Pulmonary artery endothelial cell (primary cell): ENCODE measurements at regions not wholly inside any gene's neighbourhood (a gene's known extent, or its start where the extent isn't known, plus 50 kb on each side); places are given as distances from the start of the nearest gene placed in this dataset.

Experiments used
- DNase-seq: peaks from one replicate; pipeline ENCODE4 v3.0.0-alpha.2; 2011; ENCODE audit warnings: low read depth, low spot score

DNA sequence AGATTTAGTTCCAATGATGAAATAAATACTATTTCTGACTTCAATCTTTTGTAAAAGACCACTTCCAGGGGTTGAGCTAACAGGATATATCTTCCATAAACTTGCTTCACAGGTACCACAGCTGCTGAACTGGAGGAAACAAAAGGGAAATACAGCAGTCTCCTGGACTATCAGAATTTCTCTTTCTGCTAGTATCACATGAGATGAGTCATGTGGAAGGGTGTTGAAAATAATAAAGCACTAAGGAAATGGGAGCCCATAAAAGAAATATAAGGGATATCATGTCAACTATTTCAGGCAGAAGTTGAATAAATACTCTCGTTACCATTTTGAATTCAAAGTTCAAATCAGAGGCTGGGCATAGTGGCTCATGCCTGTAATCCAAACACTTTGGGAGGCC is 250.3 kb upstream of the NFE2L3 start:
- DNase-seq: no peak

DNA sequence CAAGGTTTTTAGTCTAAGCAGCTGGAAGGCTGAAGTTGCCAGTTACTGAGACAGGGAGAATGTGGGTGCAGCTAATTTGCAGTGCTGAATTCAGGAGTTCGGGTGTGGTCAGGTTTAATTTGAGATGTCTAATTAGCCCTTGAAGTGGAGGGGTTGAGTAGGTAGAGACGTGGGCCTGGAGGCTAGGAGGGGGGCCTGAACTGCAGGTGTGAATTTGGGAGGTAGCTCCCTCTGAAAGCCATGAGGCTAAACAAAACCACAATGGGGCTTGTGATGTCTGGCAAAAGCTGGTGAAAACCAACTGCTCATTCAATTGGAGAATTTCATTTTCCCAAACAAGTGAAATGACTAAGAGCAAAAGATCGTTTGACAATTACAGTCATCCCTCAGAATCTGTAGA is 246.0 kb upstream of the NFE2L3 start:
- DNase-seq: no peak

DNA sequence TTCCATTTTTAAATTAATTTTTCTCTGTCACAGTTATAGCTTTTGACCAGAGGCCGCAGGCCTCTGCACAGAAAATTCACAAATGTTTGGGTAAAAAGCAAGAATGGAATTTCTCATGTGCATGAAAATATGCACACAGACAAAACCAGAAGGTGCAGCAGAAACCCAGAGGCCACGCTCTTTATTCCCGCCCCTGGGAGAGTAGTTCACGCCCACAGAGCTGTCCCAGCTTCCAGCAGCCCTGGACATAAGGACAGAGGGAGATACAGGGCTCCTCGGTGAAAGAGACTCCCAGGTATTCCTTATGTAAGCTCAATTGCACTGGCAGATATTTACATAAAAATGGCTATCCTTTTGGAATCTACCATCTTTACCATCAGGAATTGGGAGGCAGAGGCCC is 245.2 kb upstream of the NFE2L3 start:
- no peak for DNase-seq

DNA sequence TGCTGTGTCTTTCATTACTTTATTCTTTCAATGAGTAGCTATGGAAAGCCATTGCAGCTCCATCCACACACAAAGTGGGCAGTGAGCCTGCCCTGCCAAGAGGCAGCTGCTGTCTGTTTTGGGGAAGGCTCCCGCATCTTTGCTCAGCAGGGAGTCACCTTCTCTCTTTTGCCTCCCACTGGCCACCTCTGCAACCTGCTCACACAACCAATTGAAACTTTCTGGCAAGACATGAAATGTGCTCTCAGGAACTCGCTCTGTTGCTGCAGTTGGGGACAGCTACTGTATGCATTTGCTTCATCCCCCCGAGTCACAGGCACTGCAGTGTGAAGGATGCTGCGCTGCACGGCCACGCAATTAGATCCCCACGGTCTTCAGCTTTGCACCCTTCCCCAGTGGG is 244.8 kb upstream of the NFE2L3 start:
- no peak for DNase-seq

DNA sequence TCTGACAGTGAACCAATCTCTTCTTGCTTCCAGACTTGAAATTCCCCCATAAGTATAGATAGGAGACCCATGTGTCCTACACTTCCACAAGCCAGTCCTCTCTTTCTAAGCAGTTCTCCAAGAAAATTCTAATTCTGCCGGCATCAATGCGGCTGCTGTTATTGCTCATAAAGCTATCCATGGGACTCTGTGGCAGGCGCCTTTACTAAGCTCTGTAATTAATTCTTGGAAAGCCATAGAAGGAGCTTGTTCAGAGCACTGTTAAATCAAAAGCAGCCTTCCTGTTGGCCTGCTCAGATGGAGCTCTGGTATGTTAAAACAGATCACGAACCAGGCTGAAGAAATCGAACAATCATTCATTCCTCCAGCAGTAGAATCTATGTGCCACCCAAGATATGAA is 244.3 kb upstream of the NFE2L3 start:
- DNase-seq: no peak

DNA sequence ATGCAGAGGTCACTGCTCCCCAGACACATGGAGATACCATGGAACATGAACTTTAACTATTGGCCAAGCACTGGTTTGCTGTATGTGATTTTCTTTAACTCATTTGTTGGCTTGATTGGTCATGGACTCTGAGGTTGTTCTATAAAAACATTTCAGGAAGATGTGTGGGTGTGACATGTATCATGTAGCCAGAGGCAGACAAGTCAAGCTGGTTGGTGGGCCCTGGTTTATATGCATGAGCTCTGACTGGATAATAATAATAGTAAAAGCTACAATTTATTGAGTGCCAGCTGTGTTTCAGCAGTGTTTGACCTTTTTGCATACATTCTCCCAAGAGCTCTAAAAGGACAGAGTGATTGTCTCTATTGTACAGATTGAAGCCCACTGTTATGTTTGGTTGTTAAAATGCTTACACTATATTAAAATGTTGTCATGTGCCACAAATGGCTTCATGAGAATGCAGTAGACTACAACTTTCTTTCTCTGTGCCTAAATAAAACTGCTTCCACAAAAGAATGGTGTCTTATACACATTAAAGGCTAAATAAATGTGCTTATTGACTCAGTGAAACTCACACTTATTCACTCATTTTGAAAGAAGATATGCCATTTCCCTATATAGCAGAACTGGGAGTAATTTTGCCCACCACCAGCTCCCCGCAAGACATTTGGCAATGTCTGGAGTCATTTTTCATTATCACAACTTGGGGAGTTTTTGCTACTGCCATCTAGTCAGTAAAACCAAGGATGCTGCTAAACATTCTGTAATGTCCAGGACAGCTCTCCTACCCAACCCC is 243.6 kb upstream of the NFE2L3 start:
- DNase-seq: no peak

DNA sequence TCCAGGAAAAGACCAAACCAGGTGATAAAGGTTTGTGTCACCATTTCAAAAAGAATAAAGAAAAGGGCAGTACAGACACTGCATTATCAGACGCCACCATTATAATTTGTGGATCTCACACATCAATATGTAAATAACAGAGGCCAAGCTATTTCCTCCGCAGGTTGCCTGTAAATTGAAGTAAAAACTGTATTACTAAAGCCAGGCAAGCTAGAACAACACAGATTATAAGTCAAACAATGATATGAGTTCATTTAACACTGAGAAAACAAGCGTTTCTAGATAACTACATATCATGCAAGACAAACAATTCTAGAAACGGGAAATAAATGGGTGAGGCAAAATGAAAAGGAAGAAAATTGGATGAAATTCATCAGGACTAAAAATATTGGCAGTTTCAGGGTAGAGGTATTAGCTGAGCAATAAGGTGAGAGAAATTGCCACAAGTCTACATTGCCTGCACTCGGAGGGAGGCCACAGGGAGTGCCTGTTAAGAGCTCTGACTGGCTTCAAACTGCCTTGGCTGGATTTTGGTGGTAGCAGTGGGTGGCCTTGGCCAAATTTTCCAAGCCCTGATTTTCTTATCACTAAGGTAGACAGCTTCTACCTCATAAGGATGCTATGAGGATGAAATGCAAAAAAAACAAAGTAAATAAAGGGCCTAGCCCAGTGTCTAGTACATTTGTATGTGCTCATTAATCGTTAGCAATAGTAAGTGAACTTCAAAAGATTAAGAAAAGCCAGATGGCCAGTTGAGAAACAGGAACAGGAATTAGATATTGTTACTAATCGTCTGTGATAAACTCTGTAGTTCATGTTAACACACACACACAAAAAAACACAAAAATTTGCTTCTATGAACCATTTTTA is 240.0 kb upstream of the NFE2L3 start:
- no peak for DNase-seq

DNA sequence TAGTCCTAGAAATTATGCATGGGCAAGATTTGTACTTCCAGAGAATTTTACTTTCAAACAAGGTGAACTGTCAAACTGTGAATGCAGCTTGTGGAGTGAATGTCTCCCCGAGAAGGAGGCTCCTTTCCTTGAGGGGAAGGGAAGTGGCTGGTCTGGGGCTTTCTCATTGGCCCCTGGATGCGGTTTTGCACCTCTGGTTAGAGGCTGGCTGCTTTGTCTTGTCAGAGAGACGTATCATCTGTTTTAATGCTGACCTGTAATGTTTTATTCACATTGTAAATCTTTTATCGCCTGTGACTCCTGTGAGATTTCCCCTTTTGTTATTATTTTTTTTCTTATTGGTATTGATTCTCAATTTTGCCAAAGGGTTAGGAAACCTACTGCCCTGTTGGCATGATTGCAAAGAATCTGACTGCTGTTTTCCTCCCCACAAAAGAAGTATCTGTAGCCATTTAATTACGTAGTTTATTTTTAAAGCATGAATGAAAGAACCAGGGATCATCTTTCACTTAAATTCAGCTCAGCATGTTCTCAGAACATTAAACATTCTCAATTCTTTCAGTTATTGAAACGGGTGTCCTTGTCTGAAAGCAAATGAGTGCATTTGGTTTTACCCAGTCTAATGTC is 238.3 kb upstream of the NFE2L3 start:
- no peak for DNase-seq

DNA sequence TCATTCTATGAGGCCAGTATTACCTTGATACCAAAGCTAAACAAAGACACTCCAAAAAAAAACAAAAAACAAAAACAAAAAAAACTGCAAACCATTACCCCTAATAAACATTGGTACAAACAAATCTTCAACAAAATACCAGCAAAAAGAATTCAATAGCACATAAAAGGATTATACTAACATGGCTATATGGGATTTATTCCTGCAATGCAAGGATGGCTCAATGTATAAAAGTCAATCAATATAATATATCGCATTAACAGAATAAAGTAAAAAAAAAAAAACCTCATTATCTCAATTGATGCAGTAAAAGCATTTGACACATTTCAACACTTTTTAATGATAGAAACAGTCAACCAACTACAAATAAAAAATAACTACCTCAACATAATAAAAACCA is 233.3 kb upstream of the NFE2L3 start:
- no peak for DNase-seq

DNA sequence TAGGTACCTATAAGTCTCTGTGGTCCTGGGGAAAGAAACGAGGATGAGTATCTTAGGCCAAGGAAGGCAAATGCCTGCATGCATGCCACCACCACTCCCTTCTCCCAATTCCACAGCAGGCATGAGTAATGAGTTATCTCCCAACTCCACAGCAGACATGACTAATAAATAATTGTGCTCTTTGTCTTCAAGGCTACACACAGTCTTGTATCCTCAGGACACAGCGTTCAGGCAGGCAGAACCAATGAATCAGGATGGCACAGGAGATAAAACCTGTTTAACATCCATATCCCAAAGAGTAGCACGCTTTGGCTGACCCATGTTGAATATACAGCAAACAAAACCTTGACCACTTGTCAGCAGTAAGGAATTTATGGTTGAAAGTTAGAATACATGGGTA is 229.7 kb upstream of the NFE2L3 start:
- DNase-seq: no peak

DNA sequence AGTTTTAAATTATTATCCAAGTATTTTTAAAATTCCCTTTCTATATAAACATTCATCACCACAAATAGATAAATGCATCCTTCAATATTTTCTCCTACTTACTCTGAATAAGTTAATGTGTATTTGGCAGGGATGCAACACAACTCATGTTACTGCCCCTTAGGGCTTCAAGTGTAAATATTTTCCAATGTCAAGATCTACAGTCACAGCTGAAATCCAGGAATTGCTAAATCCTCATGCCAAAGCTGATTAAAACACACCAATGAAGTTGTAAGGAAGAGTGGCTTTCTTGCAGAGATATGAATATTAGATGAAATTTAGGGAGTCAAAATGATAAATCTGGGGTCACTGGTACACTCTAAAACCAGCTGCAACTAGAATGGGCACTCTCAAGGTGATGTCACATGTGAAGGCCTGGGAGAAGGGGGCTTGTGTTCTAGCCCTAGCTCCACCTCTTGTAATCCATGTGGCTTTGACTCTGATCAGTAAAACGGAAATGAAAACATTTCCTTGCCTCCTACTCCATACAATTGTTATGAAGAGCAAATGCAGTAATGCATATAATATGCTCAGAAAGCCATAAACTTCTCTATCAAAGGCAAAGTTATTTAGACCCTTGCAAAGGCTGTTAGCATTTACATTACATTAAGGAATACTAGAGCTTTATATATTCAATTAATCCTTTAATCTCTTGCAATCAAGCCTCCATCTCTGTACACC is 228.1 kb upstream of the NFE2L3 start:
- no peak for DNase-seq

DNA sequence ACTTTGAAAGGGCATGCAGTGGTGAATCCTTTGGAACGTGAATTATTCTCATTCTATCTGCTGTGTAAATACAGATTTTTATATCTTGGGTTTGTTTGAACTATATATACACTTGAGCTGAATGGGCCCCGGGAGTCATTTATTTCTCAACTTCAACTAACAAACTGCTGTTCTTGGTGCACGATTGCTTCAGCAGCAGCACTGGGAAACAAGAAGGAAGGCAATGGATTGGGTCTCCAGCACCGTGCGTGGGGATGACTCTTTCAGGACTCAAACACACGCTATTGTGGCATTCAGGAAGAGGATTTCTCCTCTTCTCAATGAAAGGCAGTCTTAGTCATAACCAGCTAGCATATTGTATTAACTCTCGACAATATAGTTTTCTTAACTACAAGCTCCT is 226.0 kb upstream of the NFE2L3 start:
- DNase-seq: peak; percentile 15

DNA sequence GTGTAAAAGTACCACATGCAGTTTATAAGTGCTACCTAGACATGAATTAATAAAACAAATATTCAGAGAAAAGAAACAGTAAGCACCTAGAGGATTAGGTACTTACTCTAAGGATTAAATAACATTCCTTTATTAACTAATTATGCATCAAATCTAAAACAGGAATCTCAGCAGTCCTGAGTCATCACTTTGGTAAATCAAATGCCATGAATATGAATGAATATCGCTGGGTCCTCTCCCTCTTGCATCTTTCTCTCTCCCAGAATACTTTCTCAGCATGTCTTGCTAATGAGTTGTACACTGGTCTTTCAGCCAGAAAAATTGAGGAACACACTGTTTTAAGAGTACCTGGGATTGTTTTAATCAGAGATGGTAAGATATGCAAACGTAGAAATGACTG is 225.5 kb upstream of the NFE2L3 start:
- no peak for DNase-seq

DNA sequence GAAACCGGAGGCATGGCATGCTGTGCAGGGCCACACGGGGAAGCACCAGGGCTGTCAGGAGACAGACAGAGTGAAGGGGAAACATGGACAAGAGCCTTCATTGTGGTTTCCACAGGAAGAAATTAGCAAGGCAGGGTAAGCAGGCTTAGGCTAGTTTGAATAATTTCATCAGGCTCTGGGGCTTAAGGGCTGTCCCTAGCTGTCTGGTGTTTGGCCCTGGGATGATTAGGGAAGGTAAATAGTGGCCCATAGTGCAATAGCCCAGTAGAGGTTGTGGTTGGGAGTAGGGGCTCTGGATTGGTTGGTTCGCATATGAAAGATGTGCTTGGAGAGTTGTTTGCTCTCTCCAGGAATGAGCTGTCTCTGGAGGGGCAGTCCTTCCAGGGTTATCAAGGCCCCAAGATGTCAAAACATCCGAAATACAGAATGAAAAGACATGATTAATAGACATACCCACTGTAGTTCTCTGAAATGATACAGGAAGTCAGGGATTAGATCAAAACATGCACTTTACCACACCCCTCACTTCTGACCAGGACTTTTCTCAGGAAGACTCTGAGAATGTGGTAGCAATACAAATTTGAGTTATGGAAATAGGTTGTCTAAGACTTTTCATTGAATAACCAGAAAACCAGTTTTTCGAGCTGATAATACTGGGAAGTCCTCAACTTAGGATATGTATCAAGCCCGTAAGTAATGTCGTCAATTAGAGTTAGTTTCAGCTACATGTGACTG is 224.9 kb upstream of the NFE2L3 start:
- no peak for DNase-seq

DNA sequence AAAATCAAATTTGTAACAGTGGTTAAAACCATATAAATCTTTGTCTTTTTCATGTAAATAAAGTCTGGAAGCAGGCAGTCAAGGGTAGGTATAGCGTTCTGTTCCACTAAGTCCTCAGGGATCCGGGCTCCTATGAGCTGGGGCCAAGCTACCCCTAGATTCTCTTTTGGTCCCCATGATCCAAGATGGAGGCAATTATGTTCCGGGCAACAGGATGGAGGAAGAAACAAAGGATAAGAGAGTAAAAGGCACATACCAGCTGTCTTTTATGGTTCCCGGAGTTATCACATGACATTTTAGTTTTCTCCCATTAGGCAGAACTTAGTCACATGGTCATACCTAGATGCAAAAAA is 224.4 kb upstream of the NFE2L3 start:
- no peak for DNase-seq

DNA sequence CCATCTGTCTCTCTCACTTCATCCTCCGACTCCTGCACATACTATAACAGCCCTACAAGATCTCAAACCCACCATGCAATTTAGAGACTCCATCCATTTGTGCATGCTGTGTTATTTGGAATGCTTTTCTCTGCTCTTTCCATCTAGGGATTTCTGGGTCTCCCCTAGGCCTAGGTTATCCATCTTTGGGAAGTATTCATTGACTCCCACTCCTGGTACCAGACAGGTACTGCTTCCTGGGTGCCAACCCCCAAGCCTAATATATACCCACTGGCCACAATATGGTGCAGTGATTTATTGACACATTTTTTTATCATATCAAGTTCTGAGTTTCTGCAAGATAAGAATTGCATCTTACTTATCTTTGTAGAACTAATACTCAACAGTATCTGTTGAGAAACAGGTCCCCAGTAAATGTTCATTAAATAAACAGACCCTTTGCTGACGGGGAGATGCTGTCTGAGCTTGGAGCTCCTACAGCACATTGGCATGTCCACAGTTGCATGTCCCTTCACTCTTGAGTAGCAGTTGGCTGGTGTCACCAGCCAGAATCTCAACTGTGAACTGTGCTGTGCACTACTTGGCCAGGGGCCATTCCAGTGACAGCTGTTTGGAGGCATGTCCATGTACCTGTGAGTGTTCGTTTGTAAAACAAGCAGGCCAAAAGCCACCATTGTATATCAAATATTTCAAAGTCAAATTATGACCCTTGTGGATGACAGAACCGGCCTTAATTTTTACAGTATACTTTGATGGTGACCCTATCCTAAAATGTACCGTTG is 223.3 kb upstream of the NFE2L3 start:
- no peak for DNase-seq

DNA sequence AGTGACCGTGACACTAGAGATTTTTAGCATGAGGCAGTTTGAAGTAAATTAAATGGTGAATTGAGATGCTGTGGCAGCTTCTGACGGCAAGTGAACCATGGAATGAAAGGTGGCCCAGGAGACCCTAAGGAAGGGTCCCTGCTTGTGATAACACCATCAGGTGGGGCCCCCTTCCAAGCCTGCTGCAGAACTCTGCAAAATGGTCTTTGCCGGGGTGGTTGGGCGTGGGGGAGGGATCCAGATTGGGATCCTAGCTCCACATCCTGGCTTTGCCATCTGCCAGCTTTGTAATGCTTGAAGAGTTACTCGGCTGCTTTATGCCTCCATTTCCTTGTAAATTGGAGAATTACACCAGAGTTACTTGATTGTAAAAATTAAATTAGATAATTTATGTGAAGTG is 222.6 kb upstream of the NFE2L3 start:
- no peak for DNase-seq

DNA sequence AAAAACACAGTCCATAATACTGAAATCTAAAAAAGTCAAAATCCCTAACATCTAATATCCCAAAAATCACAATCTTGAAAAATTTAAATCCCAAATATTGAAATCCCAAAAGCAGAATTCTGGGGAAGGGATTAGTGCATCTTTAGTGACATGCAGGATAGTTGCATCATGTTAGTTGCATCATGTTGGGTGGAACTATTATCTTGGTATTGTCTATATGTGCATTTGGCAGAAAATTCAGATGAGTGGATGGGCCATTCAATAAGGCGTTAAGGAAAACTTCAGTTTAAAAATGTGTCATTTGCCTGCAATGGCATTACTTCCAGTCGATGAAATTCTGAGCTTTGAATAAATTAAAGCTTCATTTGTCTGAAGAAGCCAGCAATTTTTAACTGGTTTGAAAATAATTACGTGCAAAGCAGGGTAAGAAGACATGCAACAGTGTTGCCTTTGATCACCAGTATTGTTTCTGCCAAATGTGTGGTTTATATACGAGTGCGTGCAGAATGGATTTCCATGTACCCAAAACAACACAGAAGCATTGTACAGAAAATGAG is 221.4 kb upstream of the NFE2L3 start:
- DNase-seq: no peak

DNA sequence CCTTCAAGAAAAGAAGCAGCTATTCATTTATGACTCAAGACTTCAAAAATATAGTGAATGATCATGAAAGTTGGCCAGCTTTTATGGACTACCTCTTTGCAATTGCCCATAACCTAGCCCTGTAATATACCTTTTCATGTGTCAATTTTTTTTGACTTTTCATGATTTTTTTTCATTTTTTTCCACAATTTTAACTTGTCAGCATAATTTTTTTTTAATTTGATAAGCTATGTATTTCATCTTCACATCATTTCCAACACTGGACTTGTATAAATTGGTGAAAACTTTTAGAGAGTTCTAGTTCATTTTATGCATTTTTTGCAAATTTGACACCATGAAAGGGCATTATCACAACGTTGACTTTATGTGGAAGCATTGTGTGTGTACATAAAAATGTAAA is 220.8 kb upstream of the NFE2L3 start:
- no peak for DNase-seq

DNA sequence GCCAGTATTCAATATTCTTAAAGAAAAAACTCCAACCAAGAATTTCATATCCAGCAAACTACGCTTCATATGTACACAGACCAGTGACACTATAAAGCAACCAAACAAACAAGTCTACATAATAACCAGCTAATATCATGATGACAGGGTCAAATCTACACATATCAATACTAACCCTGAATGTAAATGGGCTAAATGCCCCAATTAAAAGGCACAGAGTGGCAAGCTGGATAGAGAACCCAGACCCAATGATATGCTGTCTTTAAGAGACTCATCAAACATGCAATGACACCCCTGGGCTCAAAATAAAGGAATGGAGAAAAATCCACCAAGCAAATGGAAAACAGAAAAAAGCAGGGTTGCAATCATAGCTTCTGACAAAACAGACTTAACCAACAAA is 218.1 kb upstream of the NFE2L3 start:
- no peak for DNase-seq
